Osteocyte (in vitro differentiated cells): ENCODE measurements at regions not wholly inside any gene's neighbourhood (a gene's known extent, or its start where the extent isn't known, plus 50 kb on each side); places are given as distances from the start of the nearest gene placed in this dataset.

Experiments
- DNase-seq: peaks from one replicate; pipeline ENCODE4 v3.0.0; 2021; ENCODE audit warnings: mixed read lengths; ENCODE audit not compliant: unreplicated experiment; ENCODE audit errors: extremely low spot score
- H3K27ac Mint-ChIP-seq: one replicate; pipeline ENCODE4 v1.8.0; 2021; ENCODE audit warnings: mild to moderate bottlenecking, mixed read lengths; ENCODE audit not compliant: unreplicated experiment
- H3K27me3 Mint-ChIP-seq: one replicate; pipeline ENCODE4 v1.8.0; 2021; ENCODE audit warnings: mixed read lengths; ENCODE audit not compliant: unreplicated experiment
- H3K36me3 Mint-ChIP-seq: one replicate; pipeline ENCODE4 v1.8.0; 2021; ENCODE audit warnings: mixed read lengths; ENCODE audit not compliant: unreplicated experiment
- H3K4me1 Mint-ChIP-seq: one replicate; pipeline ENCODE4 v1.8.0; 2021; ENCODE audit warnings: mixed read lengths; ENCODE audit not compliant: unreplicated experiment
- H3K4me3 Mint-ChIP-seq: one replicate; pipeline ENCODE4 v1.8.0; 2021; ENCODE audit warnings: mild to moderate bottlenecking, moderate library complexity, mixed read lengths; ENCODE audit not compliant: unreplicated experiment
- H3K9me3 Mint-ChIP-seq: one replicate; pipeline ENCODE4 v1.8.0; 2021; ENCODE audit warnings: mixed read lengths; ENCODE audit not compliant: unreplicated experiment
- TF ChIP-seq, protein P1 (sequence below): fragments of 200-600 bp; sonication (generic); IDR thresholded peaks from 2 replicates; pipeline ENCODE4 v1.5.0; 2021; ENCODE audit warnings: antibody characterized with exemption, mild to moderate bottlenecking, moderate library complexity

GRCh38 chr10:55320187-55320700, 519.2 kb upstream of the PCDH15 start:
- TF ChIP-seq, protein P1, sequence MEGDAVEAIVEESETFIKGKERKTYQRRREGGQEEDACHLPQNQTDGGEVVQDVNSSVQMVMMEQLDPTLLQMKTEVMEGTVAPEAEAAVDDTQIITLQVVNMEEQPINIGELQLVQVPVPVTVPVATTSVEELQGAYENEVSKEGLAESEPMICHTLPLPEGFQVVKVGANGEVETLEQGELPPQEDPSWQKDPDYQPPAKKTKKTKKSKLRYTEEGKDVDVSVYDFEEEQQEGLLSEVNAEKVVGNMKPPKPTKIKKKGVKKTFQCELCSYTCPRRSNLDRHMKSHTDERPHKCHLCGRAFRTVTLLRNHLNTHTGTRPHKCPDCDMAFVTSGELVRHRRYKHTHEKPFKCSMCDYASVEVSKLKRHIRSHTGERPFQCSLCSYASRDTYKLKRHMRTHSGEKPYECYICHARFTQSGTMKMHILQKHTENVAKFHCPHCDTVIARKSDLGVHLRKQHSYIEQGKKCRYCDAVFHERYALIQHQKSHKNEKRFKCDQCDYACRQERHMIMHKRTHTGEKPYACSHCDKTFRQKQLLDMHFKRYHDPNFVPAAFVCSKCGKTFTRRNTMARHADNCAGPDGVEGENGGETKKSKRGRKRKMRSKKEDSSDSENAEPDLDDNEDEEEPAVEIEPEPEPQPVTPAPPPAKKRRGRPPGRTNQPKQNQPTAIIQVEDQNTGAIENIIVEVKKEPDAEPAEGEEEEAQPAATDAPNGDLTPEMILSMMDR, result no peak
- Mint-ChIP-seq H3K4me1 (no peaks in the 10 kb centered on the region), H3K4me3 (no peak overlapping the region), H3K27me3 (peaks cover 5% of the 10 kb centered on the region), H3K9me3 (peaks cover 13% of the 10 kb centered on the region), H3K27ac (no peak overlapping the region), H3K36me3 (peaks cover 7% of the 10 kb centered on the region)
- no peak for DNase-seq

GRCh38 chr10:55311848-55312635, 511.0 kb upstream of the PCDH15 start:
- TF ChIP-seq, protein P1, result no peak
- no peaks in the 10 kb centered on the region for H3K9me3 Mint-ChIP-seq
- H3K4me1 Mint-ChIP-seq, result no peaks in the 10 kb centered on the region
- H3K27ac Mint-ChIP-seq, result no peak overlapping the region
- no peak overlapping the region for H3K4me3 Mint-ChIP-seq
- H3K27me3 Mint-ChIP-seq, result peaks cover 16% of the 10 kb centered on the region
- H3K36me3 Mint-ChIP-seq, result no peaks in the 10 kb centered on the region
- DNase-seq, result no peak

GRCh38 chr10:55310143-55310542, 509.1 kb upstream of the PCDH15 start:
- no peaks in the 10 kb centered on the region for H3K9me3 Mint-ChIP-seq
- peaks cover 1% of the 10 kb centered on the region for H3K4me1 Mint-ChIP-seq
- peaks cover 19% of the 10 kb centered on the region for H3K27me3 Mint-ChIP-seq
- no peaks in the 10 kb centered on the region for H3K36me3 Mint-ChIP-seq
- TF ChIP-seq, protein P1, result no peak
- no peak for DNase-seq
- H3K27ac Mint-ChIP-seq, result no peak overlapping the region
- H3K4me3 Mint-ChIP-seq, result no peak overlapping the region

GRCh38 chr10:55305285-55305684, 504.3 kb upstream of the PCDH15 start:
- no peaks in the 10 kb centered on the region for H3K36me3 Mint-ChIP-seq
- no peak for DNase-seq
- TF ChIP-seq, protein P1, result no peak
- H3K27ac Mint-ChIP-seq, result no peak overlapping the region
- H3K9me3 Mint-ChIP-seq, result no peaks in the 10 kb centered on the region
- peaks cover 17% of the 10 kb centered on the region for H3K27me3 Mint-ChIP-seq
- no peak overlapping the region for H3K4me3 Mint-ChIP-seq
- peaks cover 1% of the 10 kb centered on the region for H3K4me1 Mint-ChIP-seq

DNA sequence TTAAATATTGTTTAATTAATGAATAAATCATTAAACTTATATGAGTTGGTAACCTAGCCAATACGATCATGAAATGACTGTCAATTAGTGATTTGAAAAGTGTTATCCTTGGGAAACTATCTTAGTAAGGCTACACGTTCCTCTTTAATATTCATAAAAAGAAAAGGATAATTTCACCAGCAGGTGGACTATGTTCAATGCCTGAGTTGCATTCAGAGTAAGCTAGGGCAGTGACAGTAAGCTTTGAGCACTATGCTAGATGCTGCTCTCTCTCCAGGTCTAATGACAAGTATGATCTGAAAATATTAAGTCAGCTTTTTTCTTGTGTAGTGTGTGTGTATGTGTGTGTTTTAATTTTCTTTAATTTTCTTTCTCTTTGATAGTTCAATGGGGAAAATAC, 486.3 kb upstream of the PCDH15 start:
- TF ChIP-seq, protein P1, result peak; percentile 43
- Mint-ChIP-seq H3K27ac (no peak overlapping the region), H3K27me3 (peaks cover 17% of the 10 kb centered on the region), H3K4me3 (no peak overlapping the region), H3K4me1 (peaks cover 3% of the 10 kb centered on the region), H3K36me3 (no peaks in the 10 kb centered on the region), H3K9me3 (peaks cover 10% of the 10 kb centered on the region)
- no peak for DNase-seq
